ENCODE measurements at regions not wholly inside any gene's neighbourhood (a gene's known extent, or its start where the extent isn't known, plus 50 kb on each side); places are given as distances from the start of the nearest gene placed in this dataset.

DNA sequence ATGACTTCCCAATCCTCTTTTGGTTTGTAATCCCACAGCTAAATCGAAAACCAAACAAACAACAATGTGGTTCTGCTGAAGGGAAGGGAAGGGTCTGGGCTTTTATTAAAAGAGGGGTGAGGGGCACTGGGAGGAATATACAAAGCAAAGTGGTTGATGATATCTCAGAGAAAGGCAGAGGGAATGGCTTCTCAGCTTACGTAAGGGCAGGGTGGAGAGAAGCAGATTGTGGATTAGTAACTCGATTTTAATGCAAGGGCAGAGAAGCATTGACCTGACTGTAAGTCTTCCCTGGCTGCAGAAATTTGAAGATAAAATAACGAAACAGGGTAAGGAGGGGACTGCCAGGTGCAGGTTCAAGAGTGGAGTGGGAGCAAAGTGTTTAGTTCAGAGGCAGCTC lies 438.2 kb upstream of the LRRC7 start:
- CTCF ChIA-PET = no interaction called here

DNA sequence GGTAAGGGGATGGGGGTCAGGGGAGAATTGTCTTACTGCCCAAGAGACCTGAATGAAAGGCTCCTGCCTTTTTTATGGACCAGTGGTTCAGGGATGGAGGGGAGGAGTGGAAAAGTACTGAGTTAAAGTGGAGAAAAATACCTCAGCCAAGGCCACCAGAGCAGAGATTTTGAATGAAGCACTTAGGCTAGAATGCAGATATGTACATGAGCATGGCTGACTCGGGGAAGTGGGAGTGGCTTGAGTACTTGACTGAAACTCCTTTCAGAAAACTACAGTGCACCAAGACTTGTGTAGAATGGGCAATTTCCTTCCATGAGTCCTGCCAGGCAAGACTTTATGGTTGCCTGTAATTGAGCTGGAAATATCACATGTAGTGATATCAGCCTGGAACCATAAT lies 429.6 kb upstream of the LRRC7 start:
- DNase-seq (ENCODE audit: low read depth, low spot score) = no peak
- TF ChIP-seq, protein P1, sequence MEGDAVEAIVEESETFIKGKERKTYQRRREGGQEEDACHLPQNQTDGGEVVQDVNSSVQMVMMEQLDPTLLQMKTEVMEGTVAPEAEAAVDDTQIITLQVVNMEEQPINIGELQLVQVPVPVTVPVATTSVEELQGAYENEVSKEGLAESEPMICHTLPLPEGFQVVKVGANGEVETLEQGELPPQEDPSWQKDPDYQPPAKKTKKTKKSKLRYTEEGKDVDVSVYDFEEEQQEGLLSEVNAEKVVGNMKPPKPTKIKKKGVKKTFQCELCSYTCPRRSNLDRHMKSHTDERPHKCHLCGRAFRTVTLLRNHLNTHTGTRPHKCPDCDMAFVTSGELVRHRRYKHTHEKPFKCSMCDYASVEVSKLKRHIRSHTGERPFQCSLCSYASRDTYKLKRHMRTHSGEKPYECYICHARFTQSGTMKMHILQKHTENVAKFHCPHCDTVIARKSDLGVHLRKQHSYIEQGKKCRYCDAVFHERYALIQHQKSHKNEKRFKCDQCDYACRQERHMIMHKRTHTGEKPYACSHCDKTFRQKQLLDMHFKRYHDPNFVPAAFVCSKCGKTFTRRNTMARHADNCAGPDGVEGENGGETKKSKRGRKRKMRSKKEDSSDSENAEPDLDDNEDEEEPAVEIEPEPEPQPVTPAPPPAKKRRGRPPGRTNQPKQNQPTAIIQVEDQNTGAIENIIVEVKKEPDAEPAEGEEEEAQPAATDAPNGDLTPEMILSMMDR (IDR thresholded peaks at IDR 0.05; ENCODE audit: insufficient read depth, low read length, missing control alignments) = no peak
- ChIA-PET POLR2A (no interaction called here), CTCF (no interaction called here)
- H3K4me3 ChIP-seq (ENCODE audit: low read depth, low read length) = no peak overlapping the region

More for the DNA sequence above, 438.2 kb upstream of the LRRC7 start:
- H3K4me3 ChIP-seq (ENCODE audit: low read depth, low read length) = no peak overlapping the region
- DNase-seq (ENCODE audit: low read depth, low spot score) = no peak
- TF ChIP-seq, protein P1 (IDR thresholded peaks at IDR 0.05; ENCODE audit: insufficient read depth, low read length, missing control alignments) = no peak
- POLR2A ChIA-PET = no interaction called here

DNA sequence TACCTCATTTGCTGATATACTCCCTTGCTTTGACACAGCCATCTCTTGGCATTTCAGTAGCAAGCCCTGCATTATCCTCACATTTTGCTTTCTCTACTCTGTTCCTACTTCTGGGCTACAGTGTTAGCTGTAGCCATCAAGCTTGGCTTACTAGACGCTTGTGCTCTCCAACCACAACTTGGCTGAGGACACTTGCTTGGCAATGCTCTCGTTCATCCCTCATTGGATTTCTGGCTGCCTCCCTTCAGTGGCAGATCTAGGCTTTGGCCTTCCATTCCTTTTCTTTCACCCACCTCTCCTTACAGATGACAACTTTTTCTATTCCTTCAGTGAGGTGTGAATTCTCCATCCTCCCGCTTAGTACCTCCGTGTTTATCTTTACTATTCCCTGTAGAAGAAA lies 428.7 kb upstream of the LRRC7 start:
- POLR2A ChIA-PET = no interaction called here
- CTCF ChIA-PET = no interaction called here

DNA sequence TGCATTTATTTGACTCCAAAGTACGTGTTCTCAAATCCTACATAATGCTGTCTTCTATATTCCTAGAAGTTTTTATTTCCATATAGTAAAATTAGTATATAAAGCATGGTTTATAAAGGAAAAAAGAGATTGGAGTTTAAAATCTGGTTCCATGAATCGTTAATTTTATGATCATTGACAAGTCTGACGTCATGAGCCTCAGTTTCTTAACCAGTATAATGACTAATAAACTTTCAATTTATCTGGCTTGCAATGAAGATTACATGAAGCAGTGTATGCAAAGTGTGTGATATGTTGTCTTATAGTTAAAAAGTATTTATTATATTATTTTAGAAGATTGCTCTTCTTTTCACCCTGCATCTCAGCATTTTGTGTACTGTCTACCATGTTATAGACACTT lies 421.4 kb upstream of the LRRC7 start:
- DNase-seq (ENCODE audit: low read depth, low spot score) = no peak
- no peak overlapping the region for H3K4me3 ChIP-seq (ENCODE audit: low read depth, low read length)
- TF ChIP-seq, protein P1 (IDR thresholded peaks at IDR 0.05; ENCODE audit: insufficient read depth, low read length, missing control alignments) = no peak
- CTCF ChIA-PET = no interaction called here
- POLR2A ChIA-PET = no interaction called here

More for the DNA sequence above, 428.7 kb upstream of the LRRC7 start:
- TF ChIP-seq, protein P1 (IDR thresholded peaks at IDR 0.05; ENCODE audit: insufficient read depth, low read length, missing control alignments) = no peak
- H3K4me3 ChIP-seq (ENCODE audit: low read depth, low read length) = no peak overlapping the region
- no peak for DNase-seq (ENCODE audit: low read depth, low spot score)

DNA sequence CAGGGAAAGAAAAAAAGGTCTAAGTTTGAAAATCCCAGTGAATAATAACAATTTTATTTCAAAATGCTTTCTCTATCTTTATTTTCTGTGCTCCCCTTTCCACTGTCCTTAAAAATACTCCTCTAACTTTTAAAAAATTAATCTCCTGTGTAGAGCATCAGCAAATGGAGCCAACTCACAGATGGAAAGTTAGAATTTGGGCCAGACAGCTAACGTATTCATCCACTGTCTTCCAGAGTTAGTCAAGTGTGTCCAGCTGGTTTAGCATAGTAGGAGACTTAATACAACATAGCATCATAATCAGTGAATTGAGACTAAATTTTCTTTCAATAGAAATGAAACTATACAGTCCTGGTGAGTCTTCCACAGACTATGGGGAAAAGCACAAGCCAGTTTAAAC lies 419.0 kb upstream of the LRRC7 start:
- DNase-seq (ENCODE audit: low read depth, low spot score) = no peak
- POLR2A ChIA-PET = no interaction called here

DNA sequence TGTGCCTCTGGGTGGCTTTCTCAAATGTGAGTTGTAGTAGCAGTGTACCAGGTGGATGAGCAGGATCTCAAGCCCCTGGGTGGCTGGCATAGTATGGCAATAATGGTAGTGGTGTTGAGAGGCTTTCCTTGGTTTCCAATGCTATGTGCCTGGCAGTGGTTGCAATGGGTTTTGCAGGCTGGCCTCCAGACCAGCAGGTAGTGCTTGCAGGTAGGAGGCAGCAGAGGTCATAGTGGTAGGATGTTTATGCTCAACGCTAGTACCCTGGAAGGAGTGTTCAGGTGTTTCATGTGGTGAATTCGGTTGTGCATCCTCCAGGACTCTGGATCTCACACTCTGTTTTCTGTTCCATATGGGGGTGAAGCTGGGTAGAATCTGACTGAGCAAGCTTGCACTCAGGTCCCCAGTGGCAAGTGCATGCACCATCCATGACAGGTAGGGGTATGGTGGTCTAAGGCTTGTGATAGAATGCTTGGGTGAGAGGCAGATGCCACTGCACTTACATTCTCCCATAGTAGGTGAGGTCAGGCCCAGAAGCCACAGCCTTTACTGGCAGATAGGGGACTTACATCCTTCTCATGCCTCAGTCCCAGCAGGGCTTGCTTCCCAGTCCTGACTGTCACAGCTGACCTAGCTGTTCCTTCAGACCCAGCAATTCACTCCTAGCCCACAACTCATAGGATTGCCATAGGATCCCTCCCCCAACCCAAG lies 410.5 kb upstream of the LRRC7 start:
- ChIA-PET POLR2A (no interaction called here), CTCF (no interaction called here)
- no peak overlapping the region for H3K4me3 ChIP-seq (ENCODE audit: low read depth, low read length)
- no peak for DNase-seq (ENCODE audit: low read depth, low spot score)
- TF ChIP-seq, protein P1 (IDR thresholded peaks at IDR 0.05; ENCODE audit: insufficient read depth, low read length, missing control alignments) = no peak

More for the DNA sequence above, 419.0 kb upstream of the LRRC7 start:
- CTCF ChIA-PET = no interaction called here
- H3K4me3 ChIP-seq (ENCODE audit: low read depth, low read length) = no peak overlapping the region
- TF ChIP-seq, protein P1 (IDR thresholded peaks at IDR 0.05; ENCODE audit: insufficient read depth, low read length, missing control alignments) = no peak
